PC-3 (cell line): ENCODE measurements at regions not wholly inside any gene's neighbourhood (a gene's known extent, or its start where the extent isn't known, plus 50 kb on each side); places are given as distances from the start of the nearest gene placed in this dataset.

ENCODE experiments used
- CTCF ChIP-seq: fragments of 300-600 bp; sonication (generic); conservative IDR thresholded peaks from 2 replicates; pipeline ENCODE4 v1.5.1; 2017; ENCODE audit warnings: antibody characterized with exemption, low read depth, mild to moderate bottlenecking, low read length
- EZH2 ChIP-seq: fragments of 300-600 bp; sonication (generic); IDR thresholded peaks from one replicate; pipeline ENCODE4 v1.6.1; 2017; ENCODE audit warnings: antibody characterized with exemption, mild to moderate bottlenecking, low read length; ENCODE audit not compliant: unreplicated experiment

DNA sequence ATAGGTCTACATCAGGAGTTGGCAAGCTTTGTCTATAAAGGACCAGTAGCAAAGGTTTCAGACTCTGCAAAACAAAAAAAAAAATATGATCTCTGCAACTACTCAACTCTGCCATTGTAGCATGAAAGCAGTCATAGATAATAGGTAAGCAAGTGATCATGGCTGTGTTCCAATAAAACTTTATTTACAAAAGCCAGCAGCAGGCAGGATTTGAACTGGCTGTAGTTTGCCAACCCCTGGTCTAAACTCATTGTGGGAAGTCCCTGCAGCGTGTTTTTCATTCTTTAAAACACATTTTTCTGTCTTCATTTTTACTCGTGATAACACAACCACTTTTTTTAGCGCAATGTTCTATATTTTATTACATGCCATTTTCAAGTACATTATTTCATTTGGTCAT is 127.5 kb upstream of the COX10 start:
- no peak for TF ChIP-seq CTCF
- no peak for TF ChIP-seq EZH2
